IPS-15b (cell line): ENCODE measurements at regions not wholly inside any gene's neighbourhood (a gene's known extent, or its start where the extent isn't known, plus 50 kb on each side); places are given as distances from the start of the nearest gene placed in this dataset.
A peak's percentile ranks its signal among the peaks of the same experiment; 100 is the strongest.

Experiments
- H3K27me3 ChIP-seq: one replicate; pipeline ENCODE4 v1.6.1; 2013; ENCODE audit warnings: low read length; ENCODE audit not compliant: control insufficient read depth, insufficient read depth
- H3K36me3 ChIP-seq: one replicate; pipeline ENCODE4 v1.6.1; 2013; ENCODE audit warnings: low read length; ENCODE audit not compliant: control insufficient read depth, insufficient read depth
- H3K4me1 ChIP-seq: one replicate; pipeline ENCODE4 v1.6.1; 2013; ENCODE audit warnings: mild to moderate bottlenecking, low read length; ENCODE audit not compliant: control insufficient read depth, insufficient read depth
- H3K4me3 ChIP-seq: one replicate; pipeline ENCODE4 v1.5.1; 2013; ENCODE audit warnings: low read depth, low read length
- H3K9ac ChIP-seq: one replicate; pipeline ENCODE4 v1.6.1; 2013; ENCODE audit warnings: low read depth, mild to moderate bottlenecking, low read length
- H3K9me3 ChIP-seq: one replicate; pipeline ENCODE4 v1.6.1; 2013; ENCODE audit warnings: mild to moderate bottlenecking, low read length; ENCODE audit not compliant: control insufficient read depth, insufficient read depth

GRCh38 chr13:99436686-99437416, 64.4 kb upstream of the TM9SF2 start:
- H3K4me3 ChIP-seq, result peak overlapping the region; percentile 4
- H3K9ac ChIP-seq, result no peak overlapping the region

GRCh38 chr13:99439048-99439447, 62.2 kb upstream of the TM9SF2 start:
- no peak overlapping the region for H3K4me3 ChIP-seq
- no peaks in the 10 kb centered on the region for H3K27me3 ChIP-seq
- H3K9me3 ChIP-seq, result no peaks in the 10 kb centered on the region
- H3K36me3 ChIP-seq, result no peaks in the 10 kb centered on the region
- H3K9ac ChIP-seq, result no peak overlapping the region
- H3K4me1 ChIP-seq, result peaks cover 17% of the 10 kb centered on the region

More at GRCh38 chr13:99436686-99437416, 64.4 kb upstream of the TM9SF2 start:
- Histone ChIP-seq H3K36me3 (no peaks in the 10 kb centered on the region), H3K27me3 (no peaks in the 10 kb centered on the region), H3K9me3 (no peaks in the 10 kb centered on the region), H3K4me1 (peaks cover 18% of the 10 kb centered on the region)

- Histone ChIP-seq H3K4me3 (peak overlapping the region; percentile 6), H3K9ac (no peak overlapping the region), H3K4me1 (peaks cover 17% of the 10 kb centered on the region), H3K9me3 (no peaks in the 10 kb centered on the region), H3K36me3 (no peaks in the 10 kb centered on the region), H3K27me3 (no peaks in the 10 kb centered on the region)
Observed at GRCh38 chr13:99439850-99440604, 61.2 kb upstream of the TM9SF2 start.

GRCh38 chr13:99442273-99442895, 58.9 kb upstream of the TM9SF2 start:
- Histone ChIP-seq H3K27me3 (no peaks in the 10 kb centered on the region), H3K4me1 (peaks cover 17% of the 10 kb centered on the region), H3K9ac (no peak overlapping the region), H3K36me3 (no peaks in the 10 kb centered on the region), H3K9me3 (no peaks in the 10 kb centered on the region), H3K4me3 (no peak overlapping the region)

- H3K4me3 ChIP-seq, result no peak overlapping the region
Observed at GRCh38 chr13:99446242-99446641, 55.0 kb upstream of the TM9SF2 start.

GRCh38 chr13:99448546-99448945, 52.7 kb upstream of the TM9SF2 start:
- Histone ChIP-seq H3K36me3 (no peaks in the 10 kb centered on the region), H3K27me3 (no peaks in the 10 kb centered on the region), H3K4me3 (no peak overlapping the region), H3K9ac (no peak overlapping the region), H3K9me3 (no peaks in the 10 kb centered on the region), H3K4me1 (peaks cover 2% of the 10 kb centered on the region)

More at GRCh38 chr13:99446242-99446641, 55.0 kb upstream of the TM9SF2 start:
- Histone ChIP-seq H3K4me1 (peaks cover 2% of the 10 kb centered on the region), H3K9me3 (no peaks in the 10 kb centered on the region), H3K27me3 (no peaks in the 10 kb centered on the region), H3K36me3 (no peaks in the 10 kb centered on the region), H3K9ac (no peak overlapping the region)

GRCh38 chr13:99450416-99450815, 50.9 kb upstream of the TM9SF2 start:
- Histone ChIP-seq H3K9ac (no peak overlapping the region), H3K4me1 (no peaks in the 10 kb centered on the region), H3K4me3 (no peak overlapping the region), H3K9me3 (no peaks in the 10 kb centered on the region), H3K36me3 (no peaks in the 10 kb centered on the region), H3K27me3 (no peaks in the 10 kb centered on the region)
